Activated T-cell treated with anti-CD3 and anti-CD28 coated beads, Interleukin-2, amount 50 U/mL, for 1 hour (primary cell): ENCODE measurements at regions not wholly inside any gene's neighbourhood (a gene's known extent, or its start where the extent isn't known, plus 50 kb on each side); places are given as distances from the start of the nearest gene placed in this dataset.
A peak's percentile ranks its signal among the peaks of the same experiment; 100 is the strongest.

Experiments
- DNase-seq: peaks from one replicate; pipeline ENCODE4 v3.0.0-alpha.2; 2020

- peak; percentile 57 for DNase-seq
Measured at GRCh38 chr5:70585996-70586395, 170.8 kb downstream of the GTF2H2C_2 start.
